OCI-LY1 (cell line): ENCODE measurements at regions not wholly inside any gene's neighbourhood (a gene's known extent, or its start where the extent isn't known, plus 50 kb on each side); places are given as distances from the start of the nearest gene placed in this dataset.

Source experiments
- EZH2 ChIP-seq: fragments of 200-600 bp; sonication (generic), shearing (Covaris generic); IDR thresholded peaks from 2 replicates; pipeline ENCODE4 v1.8.0; 2017; ENCODE audit warnings: borderline replicate concordance, mixed run types, mild to moderate bottlenecking, antibody characterized with exemption, low read length, moderate library complexity, mixed read lengths
- TF ChIP-seq, protein P1 (sequence below): fragments of 200-600 bp; sonication (generic), shearing (Covaris generic); IDR thresholded peaks from 2 replicates; pipeline ENCODE4 v1.5.1; 2017; ENCODE audit warnings: mild to moderate bottlenecking, antibody characterized with exemption, low read length, moderate library complexity, mixed read lengths

DNA sequence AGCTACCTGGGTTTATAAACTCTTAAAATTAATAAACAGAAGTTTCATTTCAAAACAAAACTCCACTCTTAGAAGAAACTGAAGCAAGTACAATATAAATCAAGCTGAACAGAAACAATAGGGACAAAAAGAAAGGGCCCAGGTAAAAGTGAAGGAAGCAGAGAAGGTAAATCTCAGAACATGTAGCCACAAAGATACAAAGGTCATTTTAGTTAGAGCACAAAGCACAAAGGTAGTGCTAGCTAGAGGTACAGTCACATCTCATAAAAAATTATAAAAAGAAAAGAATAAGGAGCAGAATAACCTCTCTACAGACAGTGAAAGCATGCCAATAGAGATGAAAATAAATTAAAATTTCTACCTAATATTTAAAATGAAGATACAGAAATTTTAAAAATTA lies 90.4 kb upstream of the C5orf63 start:
- TF ChIP-seq, protein P1, sequence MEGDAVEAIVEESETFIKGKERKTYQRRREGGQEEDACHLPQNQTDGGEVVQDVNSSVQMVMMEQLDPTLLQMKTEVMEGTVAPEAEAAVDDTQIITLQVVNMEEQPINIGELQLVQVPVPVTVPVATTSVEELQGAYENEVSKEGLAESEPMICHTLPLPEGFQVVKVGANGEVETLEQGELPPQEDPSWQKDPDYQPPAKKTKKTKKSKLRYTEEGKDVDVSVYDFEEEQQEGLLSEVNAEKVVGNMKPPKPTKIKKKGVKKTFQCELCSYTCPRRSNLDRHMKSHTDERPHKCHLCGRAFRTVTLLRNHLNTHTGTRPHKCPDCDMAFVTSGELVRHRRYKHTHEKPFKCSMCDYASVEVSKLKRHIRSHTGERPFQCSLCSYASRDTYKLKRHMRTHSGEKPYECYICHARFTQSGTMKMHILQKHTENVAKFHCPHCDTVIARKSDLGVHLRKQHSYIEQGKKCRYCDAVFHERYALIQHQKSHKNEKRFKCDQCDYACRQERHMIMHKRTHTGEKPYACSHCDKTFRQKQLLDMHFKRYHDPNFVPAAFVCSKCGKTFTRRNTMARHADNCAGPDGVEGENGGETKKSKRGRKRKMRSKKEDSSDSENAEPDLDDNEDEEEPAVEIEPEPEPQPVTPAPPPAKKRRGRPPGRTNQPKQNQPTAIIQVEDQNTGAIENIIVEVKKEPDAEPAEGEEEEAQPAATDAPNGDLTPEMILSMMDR: no peak
- TF ChIP-seq EZH2: no peak
